ENCODE measurements at regions not wholly inside any gene's neighbourhood (a gene's known extent, or its start where the extent isn't known, plus 50 kb on each side); places are given as distances from the start of the nearest gene placed in this dataset.

DNA sequence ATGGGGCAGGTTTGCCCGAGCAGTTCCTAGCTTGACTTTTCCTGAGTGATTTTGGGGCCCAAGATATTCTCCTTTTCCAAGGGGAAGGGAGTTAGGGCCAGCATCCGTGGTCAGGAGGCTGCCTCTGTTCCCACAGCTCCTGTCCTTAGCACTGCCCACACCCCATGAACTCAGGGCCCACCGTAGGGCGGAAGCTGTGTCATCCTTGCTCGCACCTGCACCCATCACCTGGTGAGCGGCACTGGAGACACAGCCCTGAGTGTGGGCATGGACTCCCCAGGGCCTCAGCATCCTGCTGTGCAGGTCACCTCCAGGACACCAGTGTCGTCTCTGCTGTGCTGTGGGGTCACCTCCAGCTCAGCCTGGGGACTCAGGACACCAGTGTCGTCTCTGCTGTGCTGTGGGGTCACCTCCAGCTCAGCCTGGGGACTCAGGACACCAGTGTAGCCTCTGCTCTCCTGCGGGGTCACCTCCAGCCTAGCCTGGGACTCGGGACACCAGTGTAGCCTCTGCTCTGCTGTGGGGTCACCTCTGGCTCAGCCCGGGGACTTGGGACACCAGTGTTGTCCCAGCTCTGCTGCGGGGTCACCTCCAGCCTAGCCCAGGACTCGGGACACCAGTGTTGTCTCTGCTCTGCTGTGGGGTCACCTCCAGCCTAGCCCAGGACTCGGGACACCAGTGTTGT is 322.9 kb downstream of the ADGRD1 start:
- TF ChIP-seq CTCF (conservative IDR thresholded peaks at IDR 0.05; ENCODE audit: low read depth, low read length) (no peak), EZH2 (IDR thresholded peaks at IDR 0.05; ENCODE audit: borderline replicate concordance, low read depth, low read length, poor library complexity, severe bottlenecking) (no peak)
